ENCODE measurements at regions not wholly inside any gene's neighbourhood (a gene's known extent, or its start where the extent isn't known, plus 50 kb on each side); places are given as distances from the start of the nearest gene placed in this dataset.
"Not testable (repeated sequence)": the region's sequence is repeated elsewhere in the genome, so short reads cannot be mapped to it uniquely, and the experiment has no call there.

DNA sequence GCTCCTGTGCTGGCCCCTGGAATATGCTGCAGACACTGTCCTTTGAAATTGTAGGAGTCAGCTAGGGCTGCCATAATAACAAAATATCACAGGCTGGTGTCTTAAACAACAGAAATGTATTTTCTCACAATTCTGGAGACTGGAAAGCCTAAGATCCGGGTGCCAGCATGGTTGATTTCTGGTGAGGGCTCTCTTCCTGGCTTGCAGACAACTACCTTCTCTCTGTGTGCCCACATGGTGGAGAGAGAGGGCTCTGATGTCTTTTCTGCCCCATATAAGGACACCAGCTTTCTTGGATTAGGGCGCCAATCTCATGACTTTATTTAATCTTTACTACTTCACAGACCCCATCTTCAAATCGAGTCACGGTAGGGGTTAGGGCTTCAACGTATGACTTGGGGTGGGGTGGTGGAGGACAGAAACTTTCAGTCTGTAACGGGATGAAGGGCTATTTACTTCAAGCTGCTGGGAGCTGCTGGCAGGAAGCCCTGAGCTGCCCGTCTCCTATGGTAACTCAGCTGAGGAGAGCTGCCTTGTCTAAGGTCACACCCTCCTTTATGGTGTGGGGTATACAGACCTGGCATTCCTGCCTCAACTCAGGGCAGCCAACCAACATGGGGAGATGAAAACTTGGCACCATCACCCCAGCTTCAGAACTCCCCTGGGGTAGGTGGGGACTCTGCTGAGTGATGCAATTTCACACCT is 142.9 kb upstream of the ZBED5 start:
- DNase-seq, result no peak

DNA sequence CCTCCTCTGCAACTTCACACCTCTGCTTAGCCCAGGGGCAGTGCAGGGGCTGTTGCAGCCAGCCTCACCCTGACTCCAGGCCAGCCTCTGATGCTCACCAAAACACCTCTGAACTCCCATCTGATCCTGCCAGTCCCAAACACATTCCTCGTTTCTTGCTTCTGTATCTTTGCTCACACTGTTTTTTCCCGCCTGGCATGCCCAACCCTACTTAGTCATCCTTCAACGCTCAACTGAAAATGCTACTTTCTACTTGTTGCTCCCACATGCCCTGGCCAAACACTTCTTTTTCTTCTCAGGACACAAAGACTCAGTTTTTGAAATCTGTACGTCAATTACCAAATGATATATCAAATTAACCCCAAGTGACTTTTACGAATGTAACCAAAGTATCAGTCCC is 140.8 kb upstream of the ZBED5 start:
- DNase-seq, result no peak

DNA sequence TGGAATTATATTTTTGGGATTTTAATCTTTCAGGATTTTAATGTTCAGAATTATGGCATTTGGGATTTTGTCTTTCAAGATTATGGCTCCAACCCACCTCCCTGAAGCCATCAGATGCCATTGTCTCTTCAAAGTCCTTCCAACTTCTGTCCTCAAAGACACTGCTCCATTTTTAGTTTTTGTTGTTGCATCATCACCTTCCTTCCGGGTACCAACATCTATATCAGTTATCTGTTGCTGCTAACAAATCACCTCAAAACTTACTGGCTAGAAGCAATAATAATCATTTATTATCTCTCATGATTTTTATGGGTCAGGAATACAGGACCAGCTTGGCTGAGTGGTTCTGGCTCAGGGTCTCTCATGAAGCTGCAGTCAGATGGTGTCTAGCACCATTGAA is 138.8 kb upstream of the ZBED5 start:
- DNase-seq, result no peak

DNA sequence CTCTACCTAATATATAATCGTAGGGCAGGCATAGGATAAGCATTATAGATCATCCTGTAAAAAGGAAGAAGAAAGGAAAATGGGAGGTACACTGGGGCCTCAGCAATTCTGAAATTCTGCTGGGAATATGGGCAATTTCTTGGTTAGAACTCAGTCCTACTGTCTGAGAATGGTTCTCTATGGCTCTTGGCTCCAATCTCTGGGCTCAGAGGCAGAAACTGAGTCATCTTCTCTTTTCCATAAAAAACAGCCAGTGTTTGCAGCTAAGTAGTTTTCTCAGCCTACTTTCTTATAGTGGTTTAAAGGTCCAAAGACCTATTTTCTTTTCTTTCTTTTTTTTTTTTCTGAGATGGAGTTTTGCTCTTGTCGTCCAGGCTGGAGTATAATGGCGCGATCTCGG is 135.8 kb upstream of the ZBED5 start:
- DNase-seq, result no peak

DNA sequence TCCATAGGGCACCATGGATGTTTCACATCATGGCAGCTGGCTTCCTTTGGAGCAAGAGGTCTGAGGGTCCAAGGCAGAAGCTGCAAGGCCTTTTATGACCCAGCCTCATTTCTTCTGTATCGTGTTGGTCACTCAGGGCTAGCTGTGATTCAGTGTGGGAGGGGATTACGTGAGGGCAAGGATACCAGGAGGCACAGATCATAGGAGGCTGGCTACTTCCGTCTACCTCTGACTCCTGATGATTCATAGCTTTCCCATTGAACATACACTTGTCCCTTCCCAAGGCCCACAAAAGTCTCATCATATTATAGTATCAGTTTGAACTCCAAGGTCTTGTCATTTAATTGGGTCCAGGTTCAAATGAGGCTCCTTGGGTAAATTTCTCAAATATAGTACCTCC is 135.3 kb upstream of the ZBED5 start:
- no peak for DNase-seq

DNA sequence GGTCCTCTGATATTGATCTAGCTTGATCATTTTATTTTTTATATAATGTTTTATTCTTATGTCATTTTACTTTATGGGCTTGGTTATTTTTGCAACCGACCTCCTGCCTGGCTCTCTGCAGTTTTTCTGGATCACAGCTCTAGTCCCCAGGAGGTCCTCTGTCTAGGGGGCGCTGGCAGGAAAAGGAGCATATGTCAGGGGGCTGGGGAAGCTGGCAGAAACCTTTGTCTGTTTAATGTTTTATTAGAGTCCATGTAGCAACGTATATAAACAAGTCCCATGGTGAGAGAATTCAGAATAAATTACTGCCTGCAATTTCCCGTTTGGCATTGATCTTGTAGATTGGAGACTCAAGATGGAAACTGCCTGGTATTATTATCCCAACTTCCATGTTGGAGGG is 133.5 kb upstream of the ZBED5 start:
- no peak for DNase-seq

GRCh38 chr11:10990637-10991193 is 132.9 kb upstream of the ZBED5 start:
- no peak for DNase-seq

- DNase-seq, result no peak
Measured at GRCh38 chr11:10990160-10990559, 132.3 kb upstream of the ZBED5 start.

DNA sequence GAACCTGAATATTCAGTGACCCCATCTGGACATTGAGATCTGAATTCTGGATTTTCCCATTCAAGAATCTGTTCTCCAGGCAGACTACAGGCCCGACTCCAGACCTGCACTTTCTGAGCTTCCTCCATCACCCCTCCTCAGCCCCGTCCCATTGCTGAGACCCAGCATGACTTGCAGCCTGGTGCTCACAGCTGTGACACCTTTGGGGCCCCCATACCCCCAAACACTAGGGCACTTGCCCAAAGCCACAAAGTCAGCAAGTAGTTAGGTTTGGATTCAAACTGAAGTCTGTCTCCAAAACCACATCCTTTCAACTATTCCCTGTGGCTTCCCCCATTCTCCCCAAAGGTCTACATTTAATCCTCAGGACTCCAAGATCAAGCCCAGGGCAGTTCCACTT is 128.2 kb upstream of the ZBED5 start:
- no peak for DNase-seq

- no peak for DNase-seq
Measured at GRCh38 chr11:10984742-10985141, 126.9 kb upstream of the ZBED5 start.

- DNase-seq, result no peak
Measured at GRCh38 chr11:10984250-10984649, 126.4 kb upstream of the ZBED5 start.

DNA sequence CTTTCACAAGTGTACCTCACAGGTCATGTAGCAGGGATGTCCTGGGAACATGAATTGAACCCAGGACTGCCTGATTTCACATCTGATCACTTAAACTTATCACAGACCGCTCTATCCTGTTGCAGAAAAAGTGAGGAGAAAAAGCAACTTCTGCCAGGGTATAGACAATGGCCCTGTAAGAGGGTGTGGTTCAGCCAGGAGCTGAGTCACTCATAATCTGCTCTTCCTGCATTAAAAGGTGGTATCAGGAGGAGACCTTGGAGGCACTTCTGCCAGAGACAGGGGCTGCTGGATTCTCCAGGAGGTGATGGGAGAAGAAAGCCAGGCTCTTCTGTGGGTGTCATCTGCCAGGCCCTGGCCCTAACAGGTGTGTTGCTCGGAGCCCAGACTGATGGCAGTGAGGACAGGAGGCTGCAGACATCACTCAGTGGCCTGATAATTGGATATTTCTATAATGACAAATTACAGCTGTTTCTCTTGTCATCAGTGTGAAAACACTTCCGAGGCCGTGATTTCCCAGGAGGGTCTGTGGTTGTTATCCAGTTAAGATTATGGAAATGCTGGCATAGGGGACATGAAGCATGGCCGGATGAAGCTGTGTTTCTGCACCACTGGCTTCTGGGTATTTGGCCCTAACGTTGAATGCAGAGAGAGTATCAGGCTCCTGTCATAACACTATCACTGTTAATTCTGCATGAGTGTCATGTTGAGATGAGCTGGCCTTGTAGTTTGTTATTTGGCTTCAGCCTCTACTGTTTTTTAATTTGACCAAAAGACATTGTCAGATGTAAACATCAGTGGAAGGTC is 125.1 kb upstream of the ZBED5 start:
- no peak for DNase-seq

DNA sequence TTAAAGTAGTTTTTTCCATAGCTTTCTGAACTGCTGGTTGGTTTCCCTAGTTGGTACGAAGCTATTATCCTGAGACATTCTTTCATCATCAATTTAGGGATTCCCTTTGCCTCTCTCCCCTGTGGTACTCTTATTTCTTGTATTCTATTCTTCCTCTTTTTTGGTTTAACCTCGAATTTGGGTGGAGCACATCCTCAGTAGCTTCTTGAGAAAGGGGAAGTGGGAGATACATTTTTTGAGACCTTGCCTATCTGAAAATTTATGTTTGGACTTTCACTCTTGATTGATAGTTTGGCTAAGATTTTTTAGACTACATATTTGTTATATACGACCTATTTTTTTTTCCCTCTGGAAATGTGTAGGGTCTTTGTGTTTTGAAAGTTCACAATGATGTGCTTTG is 121.7 kb upstream of the ZBED5 start:
- DNase-seq, result no peak

DNA sequence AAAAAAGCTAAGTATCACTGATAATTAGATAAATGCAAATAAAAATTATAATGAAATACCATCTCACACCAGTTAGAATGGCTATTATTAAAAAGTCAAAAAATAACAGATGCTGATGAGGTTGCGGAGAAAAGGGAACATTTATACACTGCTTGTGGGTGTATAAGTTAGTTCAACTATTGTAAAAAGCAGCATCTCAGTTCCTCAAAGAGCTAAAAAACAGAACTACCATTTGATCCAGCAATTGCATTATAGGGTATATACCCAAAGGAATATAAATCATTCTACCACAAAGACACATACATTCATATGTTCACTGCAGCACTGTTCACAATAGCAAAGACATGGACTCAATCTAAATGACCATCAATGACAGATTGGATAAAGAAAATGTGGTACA is 120.3 kb upstream of the ZBED5 start:
- DNase-seq, result no peak

DNA sequence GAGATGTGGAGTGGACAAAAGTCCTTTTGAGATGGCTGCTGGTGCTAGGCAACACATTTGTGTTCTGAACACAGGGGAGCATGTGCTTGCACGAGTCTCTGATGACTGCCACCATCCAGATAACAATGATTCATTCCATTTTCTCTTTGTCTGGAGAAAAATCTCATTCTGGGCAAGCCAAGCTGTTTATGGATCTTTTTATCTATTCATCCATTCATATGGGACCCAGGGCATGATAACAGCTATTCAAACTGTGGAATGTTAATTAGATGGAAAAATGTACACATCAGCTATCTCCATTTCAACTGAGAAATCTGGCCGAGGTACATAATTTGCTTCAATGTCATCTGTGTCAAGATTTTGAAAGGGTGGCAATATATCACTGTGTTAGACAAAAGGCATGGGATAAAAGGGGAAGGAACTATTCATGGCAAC is 117.5 kb upstream of the ZBED5 start:
- DNase-seq, result peak in 1 of 2 donors; percentile 40

GRCh38 chr11:10973416-10973815 is 115.6 kb upstream of the ZBED5 start:
- DNase-seq, result peak in 1 of 2 donors; percentile 4

- no peak for DNase-seq
Measured at GRCh38 chr11:10970926-10971325, 113.1 kb upstream of the ZBED5 start.

DNA sequence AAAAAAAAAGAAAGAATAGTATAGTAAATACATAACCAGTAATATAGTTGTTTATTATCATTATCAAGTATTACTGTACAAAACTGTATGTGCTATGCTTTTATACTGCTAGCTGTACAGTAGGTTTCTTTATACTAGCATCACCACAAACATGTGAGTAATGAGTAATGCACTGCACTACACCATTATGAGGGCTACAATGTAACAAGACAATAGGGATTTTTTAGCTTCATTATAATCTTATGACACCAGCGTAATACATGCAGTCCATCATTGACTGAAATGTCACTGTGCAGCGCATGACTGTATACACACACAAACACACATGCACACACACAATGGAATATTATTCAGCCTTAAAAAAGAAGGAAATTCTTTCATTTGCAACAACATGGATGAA is 111.5 kb upstream of the ZBED5 start:
- DNase-seq, result no peak

DNA sequence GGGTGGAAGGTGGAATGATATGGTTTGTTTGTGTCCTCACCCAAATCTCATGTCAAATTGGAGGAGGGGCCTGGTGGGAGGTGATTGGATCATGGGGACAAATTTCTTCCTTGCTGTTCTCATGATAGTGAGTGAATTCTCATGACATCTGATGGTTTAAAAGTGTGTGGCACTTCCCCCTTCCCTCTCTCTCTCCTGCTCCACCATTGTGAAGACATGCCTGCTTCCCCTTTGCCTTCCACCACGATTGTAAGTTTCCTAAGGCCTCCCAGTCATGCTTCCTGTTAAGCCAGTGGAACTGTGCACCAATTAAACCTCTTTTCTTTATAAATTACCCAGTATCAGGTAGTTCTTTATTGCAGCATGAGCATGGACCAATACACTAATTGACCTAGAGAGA is 99.0 kb upstream of the ZBED5 start:
- DNase-seq, result not testable (repeated sequence)

DNA sequence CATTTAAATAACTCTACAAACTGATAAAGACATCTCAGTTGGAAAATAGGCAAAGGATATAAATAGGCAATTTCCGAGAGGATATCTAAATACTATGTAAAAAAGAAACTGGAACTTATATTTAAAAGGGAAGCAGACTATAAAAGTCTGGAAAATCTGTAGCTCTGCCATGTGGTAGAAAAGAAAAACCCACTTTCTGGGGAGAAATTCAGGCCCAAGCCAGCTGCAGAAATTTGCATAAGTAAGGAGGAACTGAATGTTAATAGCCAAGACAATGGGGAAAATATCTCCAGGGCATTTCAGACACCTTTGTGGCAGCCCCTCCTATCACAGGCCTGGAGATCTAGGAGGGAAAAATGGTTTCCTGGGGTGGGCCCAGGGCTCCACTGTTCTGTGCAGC is 97.8 kb upstream of the ZBED5 start:
- no peak for DNase-seq

DNA sequence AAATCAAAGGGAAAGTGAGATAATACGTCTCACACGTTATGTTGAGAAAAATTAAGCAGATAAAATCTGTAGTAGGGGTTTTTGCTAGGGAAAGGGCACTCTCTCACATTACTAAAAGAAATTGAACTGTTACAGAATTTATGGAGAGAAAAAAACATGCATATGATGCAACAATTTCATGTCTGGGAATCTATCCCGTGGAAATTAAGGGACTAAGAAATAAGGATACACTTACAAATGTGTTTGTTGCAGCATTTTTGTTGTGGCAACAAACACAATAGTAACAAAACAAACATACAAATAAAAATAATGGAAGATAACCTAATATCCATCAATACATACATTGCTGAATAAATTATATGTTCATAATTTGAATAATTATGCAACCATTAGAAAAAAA is 96.3 kb upstream of the ZBED5 start:
- no peak for DNase-seq

DNA sequence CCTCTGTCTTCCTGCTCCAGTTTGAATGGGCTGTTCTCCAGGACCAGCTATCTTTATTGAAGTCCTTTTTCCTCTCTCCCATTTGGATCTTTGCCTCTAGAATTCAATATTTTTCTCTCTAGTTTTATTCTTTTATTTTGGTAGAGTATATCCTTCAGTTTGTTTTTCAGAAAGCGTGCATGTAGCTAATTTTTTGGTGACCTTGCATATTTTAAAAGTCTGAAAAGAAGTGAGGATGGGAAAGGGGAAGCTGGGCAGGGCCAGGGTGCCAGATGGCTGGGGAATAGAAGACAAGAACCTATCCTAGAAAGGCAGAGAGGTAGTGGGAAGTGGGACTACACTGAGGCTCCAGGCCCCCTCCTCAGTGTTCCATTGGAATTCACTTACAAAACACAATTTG is 95.0 kb upstream of the ZBED5 start:
- no peak for DNase-seq

DNA sequence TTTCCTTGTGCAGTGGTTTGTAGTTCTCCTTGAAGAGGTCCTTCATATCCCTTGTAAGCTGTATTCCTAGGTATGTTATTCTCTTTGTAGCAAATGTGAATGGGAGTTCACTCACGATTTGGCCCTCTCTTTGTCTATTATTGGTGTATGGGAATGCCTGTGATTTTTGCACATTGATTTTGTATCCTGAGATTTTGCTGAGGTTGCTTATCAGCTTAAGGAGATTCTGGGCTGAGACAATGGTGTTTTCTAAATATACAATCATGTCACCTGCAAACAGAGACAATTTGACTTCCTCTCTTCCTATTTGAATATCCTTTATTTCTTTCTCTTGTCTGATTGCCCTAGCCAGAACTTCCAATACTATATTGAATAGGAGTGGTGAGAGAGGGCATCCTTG is 90.1 kb upstream of the ZBED5 start:
- not testable (repeated sequence) for DNase-seq

DNA sequence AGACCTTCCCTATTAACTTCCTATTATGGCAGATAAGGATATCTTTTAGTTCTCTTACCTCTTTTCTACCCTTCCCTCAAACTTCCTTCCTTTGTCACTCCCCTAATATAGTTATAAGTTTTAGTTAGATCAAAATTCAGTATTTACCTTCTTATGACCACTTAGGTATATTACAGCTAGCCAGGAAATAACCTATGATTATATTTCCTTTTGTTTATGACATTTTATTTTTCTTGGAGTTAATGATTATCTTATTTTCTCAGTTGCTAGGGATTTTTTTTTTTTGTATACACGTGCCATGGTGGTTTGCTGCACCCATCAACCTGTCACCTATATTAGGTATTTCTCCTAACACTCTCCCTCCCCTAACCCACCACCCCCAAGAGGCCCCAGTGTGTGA is 88.2 kb upstream of the ZBED5 start:
- no peak for DNase-seq

All from hippocampal formation (tissue), 2 donors.